Hepatocyte (in vitro differentiated cells): ENCODE measurements at regions not wholly inside any gene's neighbourhood (a gene's known extent, or its start where the extent isn't known, plus 50 kb on each side); places are given as distances from the start of the nearest gene placed in this dataset.

Source experiments
- EZH2 ChIP-seq: fragments of 200-600 bp; sonication (generic); IDR thresholded peaks from 2 replicates; pipeline ENCODE4 v1.6.1; 2016; ENCODE audit warnings: antibody characterized with exemption, mild to moderate bottlenecking, borderline replicate concordance
- TF ChIP-seq, protein P1 (sequence below): fragments of 200-600 bp; sonication (generic); IDR thresholded peaks from 2 replicates; pipeline ENCODE4 v1.5.1; 2016; ENCODE audit warnings: antibody characterized with exemption, mild to moderate bottlenecking; ENCODE audit not compliant: poor library complexity

DNA sequence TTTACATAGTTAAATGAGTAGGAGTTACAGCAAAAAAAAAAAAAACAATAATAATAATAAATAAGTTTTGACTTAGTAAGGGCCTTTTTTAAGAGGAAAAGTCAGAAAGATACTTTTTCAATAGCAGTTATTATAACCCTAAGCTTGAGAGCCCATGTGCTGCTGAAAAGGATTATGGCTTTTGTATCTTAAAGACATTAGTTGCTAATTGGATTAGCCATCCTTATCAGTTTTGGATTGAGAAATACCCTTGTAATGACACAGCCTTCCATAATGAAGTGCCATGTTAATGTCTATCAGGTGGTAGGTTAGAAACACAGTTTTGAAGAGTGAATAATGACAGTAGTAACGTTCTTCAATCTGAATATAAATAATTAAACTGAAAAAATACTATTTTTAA, 554.0 kb downstream of the RIT2 start:
- TF ChIP-seq, protein P1, sequence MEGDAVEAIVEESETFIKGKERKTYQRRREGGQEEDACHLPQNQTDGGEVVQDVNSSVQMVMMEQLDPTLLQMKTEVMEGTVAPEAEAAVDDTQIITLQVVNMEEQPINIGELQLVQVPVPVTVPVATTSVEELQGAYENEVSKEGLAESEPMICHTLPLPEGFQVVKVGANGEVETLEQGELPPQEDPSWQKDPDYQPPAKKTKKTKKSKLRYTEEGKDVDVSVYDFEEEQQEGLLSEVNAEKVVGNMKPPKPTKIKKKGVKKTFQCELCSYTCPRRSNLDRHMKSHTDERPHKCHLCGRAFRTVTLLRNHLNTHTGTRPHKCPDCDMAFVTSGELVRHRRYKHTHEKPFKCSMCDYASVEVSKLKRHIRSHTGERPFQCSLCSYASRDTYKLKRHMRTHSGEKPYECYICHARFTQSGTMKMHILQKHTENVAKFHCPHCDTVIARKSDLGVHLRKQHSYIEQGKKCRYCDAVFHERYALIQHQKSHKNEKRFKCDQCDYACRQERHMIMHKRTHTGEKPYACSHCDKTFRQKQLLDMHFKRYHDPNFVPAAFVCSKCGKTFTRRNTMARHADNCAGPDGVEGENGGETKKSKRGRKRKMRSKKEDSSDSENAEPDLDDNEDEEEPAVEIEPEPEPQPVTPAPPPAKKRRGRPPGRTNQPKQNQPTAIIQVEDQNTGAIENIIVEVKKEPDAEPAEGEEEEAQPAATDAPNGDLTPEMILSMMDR = no peak
- no peak for TF ChIP-seq EZH2
